ENCODE measurements at regions not wholly inside any gene's neighbourhood (a gene's known extent, or its start where the extent isn't known, plus 50 kb on each side); places are given as distances from the start of the nearest gene placed in this dataset.

DNA sequence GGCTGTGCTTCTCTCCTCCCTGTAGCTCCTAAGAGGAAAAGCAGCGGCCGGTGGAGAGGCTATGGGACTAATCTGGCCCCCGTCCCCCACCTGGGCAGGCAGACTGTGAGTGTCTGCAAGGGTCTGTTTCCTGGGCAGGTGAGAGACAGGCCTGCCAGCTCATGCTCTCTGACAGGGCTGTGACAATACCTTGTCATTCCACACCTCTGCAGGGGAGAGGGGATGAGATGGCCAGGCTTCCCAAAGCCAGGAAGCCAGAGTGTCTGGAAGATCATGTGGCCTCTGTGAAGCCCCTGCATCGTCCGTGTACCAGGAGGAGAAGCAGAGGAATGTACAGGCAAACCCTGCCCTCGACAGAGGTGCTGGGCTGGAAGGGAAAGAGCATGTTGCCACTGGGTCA is 142.5 kb upstream of the GATA6 start:
- Histone ChIP-seq H3K9me3 (ENCODE audit: low read depth) (no peaks in the 10 kb centered on the region), H3K27me3 (no peaks in the 10 kb centered on the region), H3K4me2 (no peak overlapping the region), H3K4me1 (peaks cover under 1% of the 10 kb centered on the region), H4K20me1 (ENCODE audit: low read depth) (no peaks in the 10 kb centered on the region), H3F3A (ENCODE audit: low read depth) (no peaks in the 10 kb centered on the region), H3K27ac (no peak overlapping the region), H3K4me3 (no peak overlapping the region), H2AFZ (replicated peaks) (peak overlapping the region; percentile 76), H3K9ac (no peak overlapping the region), H3K36me3 (no peaks in the 10 kb centered on the region), H3K79me2 (ENCODE audit: low read depth) (no peaks in the 10 kb centered on the region)
- Mint-ChIP-seq H3K4me1 (peaks cover 22% of the 10 kb centered on the region), H3K4me3 (no peak overlapping the region), H3K36me3 (no peaks in the 10 kb centered on the region), H3K27ac (peak overlapping the region; percentile 48), H3K27me3 (ENCODE audit: insufficient read depth, low read depth) (peaks cover 10% of the 10 kb centered on the region), H3K9me3 (peaks cover 7% of the 10 kb centered on the region)
- no peak for DNase-seq (ENCODE audit: low spot score)
- TF ChIP-seq, protein P1, sequence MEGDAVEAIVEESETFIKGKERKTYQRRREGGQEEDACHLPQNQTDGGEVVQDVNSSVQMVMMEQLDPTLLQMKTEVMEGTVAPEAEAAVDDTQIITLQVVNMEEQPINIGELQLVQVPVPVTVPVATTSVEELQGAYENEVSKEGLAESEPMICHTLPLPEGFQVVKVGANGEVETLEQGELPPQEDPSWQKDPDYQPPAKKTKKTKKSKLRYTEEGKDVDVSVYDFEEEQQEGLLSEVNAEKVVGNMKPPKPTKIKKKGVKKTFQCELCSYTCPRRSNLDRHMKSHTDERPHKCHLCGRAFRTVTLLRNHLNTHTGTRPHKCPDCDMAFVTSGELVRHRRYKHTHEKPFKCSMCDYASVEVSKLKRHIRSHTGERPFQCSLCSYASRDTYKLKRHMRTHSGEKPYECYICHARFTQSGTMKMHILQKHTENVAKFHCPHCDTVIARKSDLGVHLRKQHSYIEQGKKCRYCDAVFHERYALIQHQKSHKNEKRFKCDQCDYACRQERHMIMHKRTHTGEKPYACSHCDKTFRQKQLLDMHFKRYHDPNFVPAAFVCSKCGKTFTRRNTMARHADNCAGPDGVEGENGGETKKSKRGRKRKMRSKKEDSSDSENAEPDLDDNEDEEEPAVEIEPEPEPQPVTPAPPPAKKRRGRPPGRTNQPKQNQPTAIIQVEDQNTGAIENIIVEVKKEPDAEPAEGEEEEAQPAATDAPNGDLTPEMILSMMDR (IDR thresholded peaks at IDR 0.05): no peak
- TF ChIP-seq EZH2phosphoT487 (IDR thresholded peaks at IDR 0.05) (no peak), EZH2 (IDR thresholded peaks at IDR 0.05) (no peak)

DNA sequence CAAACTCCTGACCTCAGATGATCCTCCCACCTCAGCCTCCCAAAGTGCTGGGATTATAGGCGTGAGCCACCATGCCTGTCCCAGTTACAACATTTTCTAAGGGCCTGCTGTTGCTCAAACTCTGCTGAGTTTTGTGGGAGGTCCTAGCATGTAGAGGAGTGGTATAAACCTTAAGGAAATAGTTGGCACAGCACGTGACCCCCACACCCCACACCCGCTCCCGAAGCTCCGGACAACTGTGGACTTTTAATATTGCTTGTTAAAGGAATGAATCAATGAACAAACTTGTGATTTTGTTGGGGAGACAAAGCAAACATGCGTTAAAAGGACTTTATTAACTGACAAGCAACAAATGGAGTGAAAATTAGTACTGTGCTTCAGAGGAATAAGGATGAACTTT is 137.8 kb upstream of the GATA6 start:
- H3K4me2 ChIP-seq: no peak overlapping the region
- H3K4me1 ChIP-seq: peaks cover 21% of the 10 kb centered on the region
- H3K27me3 Mint-ChIP-seq (ENCODE audit: insufficient read depth, low read depth): peaks cover 10% of the 10 kb centered on the region
- H3K36me3 Mint-ChIP-seq: no peaks in the 10 kb centered on the region
- no peaks in the 10 kb centered on the region for H3K27me3 ChIP-seq
- H3K27ac ChIP-seq: no peak overlapping the region
- peaks cover 7% of the 10 kb centered on the region for H3K9me3 Mint-ChIP-seq
- H3K79me2 ChIP-seq (ENCODE audit: low read depth): no peaks in the 10 kb centered on the region
- no peak overlapping the region for H3K4me3 ChIP-seq
- no peak overlapping the region for H3K4me3 Mint-ChIP-seq
- no peaks in the 10 kb centered on the region for H4K20me1 ChIP-seq (ENCODE audit: low read depth)
- peaks cover 28% of the 10 kb centered on the region for H3F3A ChIP-seq (ENCODE audit: low read depth)
- H3K4me1 Mint-ChIP-seq: peaks cover 40% of the 10 kb centered on the region
- H3K36me3 ChIP-seq: no peaks in the 10 kb centered on the region
- no peak for DNase-seq (ENCODE audit: low spot score)
- H3K9ac ChIP-seq: no peak overlapping the region
- no peaks in the 10 kb centered on the region for H3K9me3 ChIP-seq (ENCODE audit: low read depth)
- no peak overlapping the region for H3K27ac Mint-ChIP-seq
- TF ChIP-seq, protein P1 (IDR thresholded peaks at IDR 0.05): no peak
- no peak for TF ChIP-seq EZH2 (IDR thresholded peaks at IDR 0.05)
- no peak for TF ChIP-seq EZH2phosphoT487 (IDR thresholded peaks at IDR 0.05)
- H2AFZ ChIP-seq (replicated peaks): no peak overlapping the region

DNA sequence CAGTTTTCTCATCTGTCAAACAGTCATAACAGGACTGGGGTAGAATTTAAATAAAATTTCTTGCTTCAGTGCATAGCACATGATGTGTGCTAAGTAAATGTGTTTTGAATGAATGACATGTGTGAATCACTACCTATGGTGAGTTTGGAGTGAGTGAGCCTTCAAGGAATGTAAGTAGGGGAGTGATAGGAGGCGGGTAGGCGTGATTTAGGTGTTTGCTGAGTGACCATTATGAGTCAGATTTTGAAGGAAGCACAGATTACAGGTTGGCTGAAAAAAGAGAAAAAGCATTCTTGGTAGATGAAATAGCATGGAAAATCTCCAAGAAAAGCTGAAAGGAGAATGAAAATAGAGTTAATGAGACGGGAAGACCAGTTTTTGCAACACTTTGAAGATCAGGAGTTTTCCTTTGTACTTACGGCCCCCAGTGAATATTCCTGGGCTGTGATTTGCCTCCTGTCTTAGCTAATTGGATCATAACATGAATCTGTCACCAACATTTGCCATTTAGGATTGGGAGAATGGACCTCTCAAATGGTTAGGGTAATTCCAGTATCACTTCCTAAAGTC is 136.9 kb upstream of the GATA6 start:
- Mint-ChIP-seq H3K27ac (peak overlapping the region; percentile 96), H3K36me3 (no peaks in the 10 kb centered on the region), H3K4me1 (peaks cover 31% of the 10 kb centered on the region), H3K9me3 (peaks cover 7% of the 10 kb centered on the region), H3K4me3 (peak overlapping the region; percentile 36), H3K27me3 (ENCODE audit: insufficient read depth, low read depth) (peaks cover 10% of the 10 kb centered on the region)
- peak overlapping the region; percentile 17 for H3K4me3 ChIP-seq
- H3K4me2 ChIP-seq: peak overlapping the region; percentile 68
- H2AFZ ChIP-seq (replicated peaks): no peak overlapping the region
- H4K20me1 ChIP-seq (ENCODE audit: low read depth): no peaks in the 10 kb centered on the region
- H3K27ac ChIP-seq: peak overlapping the region; percentile 96
- peak; percentile 27 for DNase-seq (ENCODE audit: low spot score)
- peaks cover 21% of the 10 kb centered on the region for H3K4me1 ChIP-seq
- H3K9ac ChIP-seq: peak overlapping the region; percentile 19
- no peaks in the 10 kb centered on the region for H3K36me3 ChIP-seq
- no peaks in the 10 kb centered on the region for H3K27me3 ChIP-seq
- TF ChIP-seq, protein P1 (IDR thresholded peaks at IDR 0.05): no peak
- no peak for TF ChIP-seq EZH2 (IDR thresholded peaks at IDR 0.05)
- no peak for TF ChIP-seq EZH2phosphoT487 (IDR thresholded peaks at IDR 0.05)
- no peaks in the 10 kb centered on the region for H3K9me3 ChIP-seq (ENCODE audit: low read depth)
- H3F3A ChIP-seq (ENCODE audit: low read depth): peaks cover 28% of the 10 kb centered on the region
- H3K79me2 ChIP-seq (ENCODE audit: low read depth): no peaks in the 10 kb centered on the region

All from neural progenitor cell (in vitro differentiated cells).